K562 (cell line): ENCODE measurements at regions not wholly inside any gene's neighbourhood (a gene's known extent, or its start where the extent isn't known, plus 50 kb on each side); places are given as distances from the start of the nearest gene placed in this dataset.

Experiments used
- ATAC-seq: fragments of 200-7000 bp; cut with Tn5 transposase; 3 replicates; pipeline ENCODE4 v1.9.1; 2020; ENCODE audit warnings: moderate library complexity
- BruUV-seq: library from RNA; stranded (reverse); fragments of 400-500 nt; replicated peaks from 2 replicates; lab custom pipeline; 2021; lab: Mats Ljungman, UMichigan
- CTCF ChIA-PET: fragments of 300-600 bp; formaldehyde crosslinking; extraction: SDS; loops from one replicate; lab custom pipeline; 2021; ENCODE audit warnings: low intra/inter-chr PET ratio; lab: Yijun Ruan, JAX
- POLR2A ChIA-PET: fragments of 300-600, 350-650 bp; sonication (Branson Sonifier 250); formaldehyde crosslinking; extraction: SDS; loops from one replicate; lab custom pipeline; 2021; ENCODE audit warnings: antibody characterized with exemption, inconsistent platforms; lab: Yijun Ruan, JAX
- DNase-seq, 4 experiments: peaks; one replicate each; pipeline versions ENCODE4 v3.0.0 to v3.0.0-alpha.2; 2011 to 2018; ENCODE audit warnings: low spot score in 3 of 4, mixed read lengths in 3 of 4; ENCODE audit errors: extremely low read depth in 1 of 4
- FAIRE-seq: peaks from 2 replicates; lab custom pipeline; 2011; peaks lifted over from hg19 to GRCh38; lab: Jason Lieb, UNC
- H2AFZ ChIP-seq: 2 replicates; pipeline ENCODE4 v1.6.0; 2011; ENCODE audit warnings: low read depth, low read length, control low read depth, inconsistent platforms
- H3K27ac ChIP-seq: fragments of 200-600 bp; 3 replicates; pipeline ENCODE4 v1.8.0; 2011; ENCODE audit warnings: low read depth, mild to moderate bottlenecking, control low read depth, inconsistent platforms, low read length, moderate library complexity, mixed read lengths; ENCODE audit errors: extremely low read depth
- H3K27me3 ChIP-seq, 2 experiments: fragments of 300-600 bp in 1 of 2; 2 replicates in 1 of 2; 3 replicates in 1 of 2; pipeline versions ENCODE4 v1.6.0 to v1.8.0; 2011; ENCODE audit warnings: inconsistent platforms in 2 of 2, low read length in 2 of 2, mild to moderate bottlenecking in 1 of 2, mixed read lengths in 1 of 2, moderate library complexity in 1 of 2; ENCODE audit not compliant: control insufficient read depth in 2 of 2, insufficient read depth in 2 of 2
- H3K36me3 ChIP-seq: fragments of 300-600 bp; 3 replicates; pipeline ENCODE4 v1.8.0; 2011; ENCODE audit warnings: mild to moderate bottlenecking, low read length, inconsistent platforms; ENCODE audit not compliant: control insufficient read depth, insufficient read depth
- H3K4me1 ChIP-seq, 2 experiments: fragments of 200-600 bp in 1 of 2; replicated peaks in 1 of 2; 2 replicates in 1 of 2; 3 replicates in 1 of 2; pipeline versions ENCODE4 v1.5.1 to v1.8.0; 2011; ENCODE audit warnings: inconsistent platforms in 2 of 2, low read length in 2 of 2, mild to moderate bottlenecking in 1 of 2, mixed read lengths in 1 of 2, moderate library complexity in 1 of 2; ENCODE audit not compliant: control insufficient read depth in 2 of 2, insufficient read depth in 2 of 2
- H3K4me2 ChIP-seq: 2 replicates; pipeline ENCODE4 v1.6.1; 2011; ENCODE audit warnings: low read length, control low read depth, inconsistent platforms, mixed read lengths; ENCODE audit not compliant: insufficient read depth
- H3K4me3 ChIP-seq: fragments of 200-600 bp; sonication (generic), shearing (Covaris generic); 2 replicates; pipeline ENCODE4 v1.5.1; 2016; ENCODE audit warnings: control low read depth, inconsistent platforms
- H3K79me2 ChIP-seq: fragments of 200-600 bp; 3 replicates; pipeline ENCODE4 v1.8.0; 2011; ENCODE audit warnings: low read length, inconsistent platforms; ENCODE audit not compliant: control insufficient read depth, insufficient read depth
- H3K9ac ChIP-seq, 2 experiments: 2 replicates each; pipeline versions ENCODE4 v1.6.0 to v1.6.1; 2011; ENCODE audit warnings: low read depth in 2 of 2, low read length in 2 of 2, control low read depth in 1 of 2, inconsistent platforms in 1 of 2, mild to moderate bottlenecking in 1 of 2, mixed read lengths in 1 of 2; ENCODE audit not compliant: insufficient read depth in 1 of 2
- H3K9me1 ChIP-seq: one replicate; pipeline ENCODE4 v1.6.0; 2011; ENCODE audit warnings: inconsistent platforms, mild to moderate bottlenecking, low read length, moderate library complexity; ENCODE audit not compliant: control insufficient read depth, insufficient read depth
- H3K9me3 ChIP-seq: replicated peaks from 2 replicates; pipeline ENCODE4 v1.5.1; 2011; ENCODE audit warnings: low read depth, low read length, inconsistent platforms; ENCODE audit not compliant: control insufficient read depth, insufficient read depth
- H4K20me1 ChIP-seq: replicated peaks from 2 replicates; pipeline ENCODE4 v1.6.1; 2011; ENCODE audit warnings: low read length, inconsistent platforms, mixed read lengths; ENCODE audit not compliant: control insufficient read depth, insufficient read depth
- BHLHE40 ChIP-seq: IDR thresholded peaks from 2 replicates; pipeline ENCODE4 v1.6.1; 2011; ENCODE audit warnings: low read length, improper control_type of control experiment
- ERF ChIP-seq: fragments of 450-650 bp; formaldehyde crosslinking; IDR thresholded peaks from 2 replicates; pipeline ENCODE4 v1.4.0; 2020; ENCODE audit warnings: mild to moderate bottlenecking, mixed read lengths
- ETV5 ChIP-seq: sonication (generic); formaldehyde crosslinking; IDR thresholded peaks from 2 replicates; pipeline ENCODE4 v1.4.0; 2020; ENCODE audit warnings: low read depth, mild to moderate bottlenecking, missing genetic modification reagents
- FOXM1 ChIP-seq, 2 experiments: fragments of 450-650 bp in 1 of 2; sonication (generic) in 1 of 2; formaldehyde crosslinking in 1 of 2; IDR thresholded peaks; 2 replicates each; pipeline versions ENCODE4 v1.6.1 to v1.9.0; 2017 to 2022; ENCODE audit warnings: low read depth in 2 of 2, mild to moderate bottlenecking in 2 of 2, missing genetic modification reagents in 1 of 2, moderate library complexity in 1 of 2
- JUN ChIP-seq, 2 experiments: sonication (generic) in 1 of 2; formaldehyde crosslinking in 1 of 2; IDR thresholded peaks; 2 replicates each; pipeline versions ENCODE4 v1.6.1 to v1.8.0; 2012 to 2022; ENCODE audit warnings: borderline replicate concordance in 2 of 2, mild to moderate bottlenecking in 2 of 2, improper control_type of control experiment in 1 of 2, low read depth in 1 of 2, low read length in 1 of 2, missing genetic modification reagents in 1 of 2
- PRDM10 ChIP-seq: fragments of 450-650 bp; IDR thresholded peaks from 2 replicates; pipeline ENCODE4 v1.6.1; 2018; ENCODE audit not compliant: partially characterized antibody
- SRSF3 ChIP-seq: fragments of 200-400 bp; formaldehyde crosslinking; IDR thresholded peaks from 2 replicates; pipeline ENCODE4 v1.6.1; 2016; ENCODE audit warnings: mild to moderate bottlenecking, low read length, moderate library complexity; ENCODE audit not compliant: insufficient read depth
- TCFL5 ChIP-seq: fragments of 250-450 bp; sonication (Bioruptor Pico); conservative IDR thresholded peaks from 2 replicates; pipeline ENCODE4 v1.6.1; 2021; ENCODE audit warnings: mild to moderate bottlenecking, moderate library complexity, matching md5 sums
- WGBS: fragments of 100-300 bp; shearing (Covaris generic); methylation state at CpG from one replicate; pipeline ENCODE4 v1.1.6; 2016; ENCODE audit warnings: low coverage, mixed read lengths; ENCODE audit not compliant: insufficient coverage; ENCODE audit errors: missing lambda C conversion rate; 5-methylcytosine and 5-hydroxymethylcytosine counted together
- in situ Hi-C: fragments of 300-500 bp; cut with MboI; formaldehyde crosslinking; loops from 4 replicates; pipeline ENCODE4 v1.15.0; 2018; ENCODE audit warnings: inconsistent platforms, mixed read lengths
- intact Hi-C: fragments of 100-400 bp; cut with micrococcal nuclease; formaldehyde crosslinking; loops from 2 replicates; pipeline ENCODE4 v1.14.2; 2022

GRCh38 chr9:26551971-26552370, 340.6 kb downstream of the CAAP1 start (continued):
- no peak for TF ChIP-seq PRDM10
- TF ChIP-seq SRSF3 = no peak
- no peak for TF ChIP-seq JUN (IDR thresholded peaks at IDR 0.05; ENCODE audit: borderline replicate concordance, low read depth, low read length)
- TF ChIP-seq JUN (CRISPR knock-in tag; IDR thresholded peaks at IDR 0.05; ENCODE audit: borderline replicate concordance) = no peak
- no peak for TF ChIP-seq ERF
- TF ChIP-seq TCFL5 (CRISPR knock-in tag) = no peak
- no peak for TF ChIP-seq BHLHE40
- no peak for TF ChIP-seq ETV5

- H3K4me1 ChIP-seq = no peaks in the 10 kb centered on the region
- no peaks in the 10 kb centered on the region for H3K9me3 ChIP-seq
- intact Hi-C loops (no loop called here), in situ Hi-C loops (no loop called here)
- H2AFZ ChIP-seq = no peak overlapping the region
- no peak overlapping the region for H3K4me2 ChIP-seq
- H3K9me1 ChIP-seq = no peaks in the 10 kb centered on the region
- H3K4me3 ChIP-seq = no peak overlapping the region
- no CpG with 5 or more reads among the region's 2 CpGs for WGBS
- no peak for FAIRE-seq
- no peak overlapping the region for H3K27ac ChIP-seq
- no peak for TF ChIP-seq FOXM1 (IDR thresholded peaks at IDR 0.05; ENCODE audit: low read depth)
- TF ChIP-seq FOXM1 (CRISPR knock-in tag; IDR thresholded peaks at IDR 0.05; ENCODE audit: low read depth) = no peak
- H3K36me3 ChIP-seq = no peaks in the 10 kb centered on the region
- BruUV-seq = no TSS peak
- ChIA-PET POLR2A (no interaction called here), CTCF (no interaction called here)
- no peaks in the 10 kb centered on the region for H3K27me3 ChIP-seq
- no peak for ATAC-seq
- no peak overlapping the region for H3K9ac ChIP-seq
- no peaks in the 10 kb centered on the region for H4K20me1 ChIP-seq
- no peaks in the 10 kb centered on the region for H3K79me2 ChIP-seq
- DNase-seq = no peak
Measured at GRCh38 chr9:26551451-26551850, 341.2 kb downstream of the CAAP1 start.
